ENCODE measurements at regions not wholly inside any gene's neighbourhood (a gene's known extent, or its start where the extent isn't known, plus 50 kb on each side); places are given as distances from the start of the nearest gene placed in this dataset.

DNA sequence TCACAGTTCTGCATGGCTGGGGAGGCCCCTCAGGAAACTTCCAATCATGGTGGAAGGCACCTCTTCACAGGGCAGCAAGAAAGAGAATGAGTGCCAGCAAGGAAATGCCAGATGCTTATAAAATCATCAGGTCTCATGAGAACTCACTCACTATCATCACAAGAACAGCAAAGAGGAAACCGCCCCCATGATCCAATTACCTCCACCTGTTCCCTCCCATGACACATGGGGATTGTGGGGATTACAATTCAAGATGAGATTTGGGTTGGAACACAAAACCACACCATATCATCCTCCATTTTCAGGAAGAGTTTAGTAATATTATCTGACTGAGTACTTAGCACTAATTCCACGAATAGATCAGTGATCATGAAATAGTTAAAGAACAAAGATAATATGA is 244.2 kb downstream of the LMO4 start:
- DNase-seq (ENCODE audit: low read depth): no peak
- H3K4me3 ChIP-seq (ENCODE audit: control insufficient read depth, low read depth, low read length): no peak overlapping the region
- TF ChIP-seq CTCF (conservative IDR thresholded peaks at IDR 0.05; ENCODE audit: control insufficient read depth, insufficient read depth, low read depth, low read length): no peak

DNA sequence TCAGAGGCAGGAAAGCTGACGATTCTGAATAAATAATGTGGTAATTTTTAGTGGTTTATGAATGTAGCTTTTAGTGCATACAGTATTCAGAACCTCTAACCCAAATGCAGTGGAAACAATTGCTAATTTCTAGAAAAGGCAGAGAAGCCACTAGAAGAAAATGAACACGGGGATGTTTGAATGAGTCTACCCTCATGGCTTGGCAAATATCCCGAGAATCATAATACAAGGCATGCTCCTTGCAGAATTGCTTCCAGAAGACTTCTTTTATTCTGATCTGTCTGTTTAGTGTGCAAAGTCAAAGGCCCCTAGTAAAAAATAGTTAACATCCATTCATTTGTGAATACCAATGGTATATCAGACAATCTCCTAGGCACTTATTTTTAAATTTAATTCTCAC is 246.8 kb downstream of the LMO4 start:
- no peak for TF ChIP-seq CTCF (conservative IDR thresholded peaks at IDR 0.05; ENCODE audit: control insufficient read depth, insufficient read depth, low read depth, low read length)
- no peak overlapping the region for H3K4me3 ChIP-seq (ENCODE audit: control insufficient read depth, low read depth, low read length)
- no peak for DNase-seq (ENCODE audit: low read depth)

GRCh38 chr1:87578464-87578863 is 249.8 kb downstream of the LMO4 start:
- TF ChIP-seq CTCF (conservative IDR thresholded peaks at IDR 0.05; ENCODE audit: control insufficient read depth, insufficient read depth, low read depth, low read length): no peak
- DNase-seq (ENCODE audit: low read depth): no peak
- no peak overlapping the region for H3K4me3 ChIP-seq (ENCODE audit: control insufficient read depth, low read depth, low read length)

- no peak for DNase-seq (ENCODE audit: low read depth)
- H3K4me3 ChIP-seq (ENCODE audit: control insufficient read depth, low read depth, low read length): no peak overlapping the region
- TF ChIP-seq CTCF (conservative IDR thresholded peaks at IDR 0.05; ENCODE audit: control insufficient read depth, insufficient read depth, low read depth, low read length): no peak
Measured at GRCh38 chr1:87583459-87583858, 254.8 kb downstream of the LMO4 start.

- TF ChIP-seq CTCF (conservative IDR thresholded peaks at IDR 0.05; ENCODE audit: control insufficient read depth, insufficient read depth, low read depth, low read length): no peak
- no peak overlapping the region for H3K4me3 ChIP-seq (ENCODE audit: control insufficient read depth, low read depth, low read length)
- no peak for DNase-seq (ENCODE audit: low read depth)
Measured at GRCh38 chr1:87584586-87584985, 255.9 kb downstream of the LMO4 start.

DNA sequence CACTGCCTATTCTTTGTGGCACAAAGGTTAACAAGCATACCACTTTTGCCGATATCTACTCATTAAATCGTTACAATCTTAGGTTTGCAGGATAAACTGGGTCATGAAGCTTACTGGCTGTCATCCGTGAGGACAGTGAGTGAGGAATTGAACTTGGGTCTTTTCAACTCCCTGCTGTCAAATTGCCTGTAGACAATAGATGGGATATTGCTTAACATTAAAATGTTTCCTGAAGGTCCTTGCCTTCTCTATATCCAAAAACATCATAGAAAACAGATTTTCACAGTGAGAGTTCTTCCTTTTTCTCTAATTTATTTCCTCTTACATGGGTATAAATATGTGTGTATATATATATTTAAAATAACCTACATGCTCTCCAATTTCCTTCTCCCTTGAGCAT is 257.8 kb downstream of the LMO4 start:
- no peak for DNase-seq (ENCODE audit: low read depth)
- no peak for TF ChIP-seq CTCF (conservative IDR thresholded peaks at IDR 0.05; ENCODE audit: control insufficient read depth, insufficient read depth, low read depth, low read length)
- no peak overlapping the region for H3K4me3 ChIP-seq (ENCODE audit: control insufficient read depth, low read depth, low read length)

DNA sequence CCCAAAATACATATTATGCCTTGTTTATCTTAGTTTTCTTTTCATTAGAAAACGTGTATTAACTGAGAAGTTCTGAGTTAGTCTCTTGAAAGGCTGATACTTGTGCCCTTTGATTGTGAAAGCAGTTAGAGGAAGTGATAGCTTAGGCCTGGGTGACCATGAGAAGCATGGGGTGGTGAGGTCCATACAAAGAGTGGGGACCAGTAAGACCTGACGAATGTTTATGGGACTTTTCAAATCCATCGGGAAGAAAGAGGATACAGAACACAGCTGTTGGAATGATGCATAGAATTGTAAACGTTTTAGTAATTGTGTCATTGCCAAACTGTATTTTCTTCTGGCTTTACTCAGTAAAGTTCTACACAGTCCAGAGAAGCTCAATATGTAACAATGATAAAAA is 259.8 kb downstream of the LMO4 start:
- H3K4me3 ChIP-seq (ENCODE audit: control insufficient read depth, low read depth, low read length): no peak overlapping the region
- TF ChIP-seq CTCF (conservative IDR thresholded peaks at IDR 0.05; ENCODE audit: control insufficient read depth, insufficient read depth, low read depth, low read length): no peak
- no peak for DNase-seq (ENCODE audit: low read depth)

All from fibroblast of mammary gland (primary cell).